D341Med (cell line): ENCODE measurements at regions not wholly inside any gene's neighbourhood (a gene's known extent, or its start where the extent isn't known, plus 50 kb on each side); places are given as distances from the start of the nearest gene placed in this dataset.
"Not testable (repeated sequence)": the region's sequence is repeated elsewhere in the genome, so short reads cannot be mapped to it uniquely, and the experiment has no call there.

Experiments
- DNase-seq: peaks from one replicate; pipeline ENCODE4 v3.0.0; 2012; ENCODE audit warnings: low spot score

- DNase-seq, result not testable (repeated sequence)
Observed at GRCh38 chr1:120278259-120278610, 101.9 kb upstream of the SEC22B start.

DNA sequence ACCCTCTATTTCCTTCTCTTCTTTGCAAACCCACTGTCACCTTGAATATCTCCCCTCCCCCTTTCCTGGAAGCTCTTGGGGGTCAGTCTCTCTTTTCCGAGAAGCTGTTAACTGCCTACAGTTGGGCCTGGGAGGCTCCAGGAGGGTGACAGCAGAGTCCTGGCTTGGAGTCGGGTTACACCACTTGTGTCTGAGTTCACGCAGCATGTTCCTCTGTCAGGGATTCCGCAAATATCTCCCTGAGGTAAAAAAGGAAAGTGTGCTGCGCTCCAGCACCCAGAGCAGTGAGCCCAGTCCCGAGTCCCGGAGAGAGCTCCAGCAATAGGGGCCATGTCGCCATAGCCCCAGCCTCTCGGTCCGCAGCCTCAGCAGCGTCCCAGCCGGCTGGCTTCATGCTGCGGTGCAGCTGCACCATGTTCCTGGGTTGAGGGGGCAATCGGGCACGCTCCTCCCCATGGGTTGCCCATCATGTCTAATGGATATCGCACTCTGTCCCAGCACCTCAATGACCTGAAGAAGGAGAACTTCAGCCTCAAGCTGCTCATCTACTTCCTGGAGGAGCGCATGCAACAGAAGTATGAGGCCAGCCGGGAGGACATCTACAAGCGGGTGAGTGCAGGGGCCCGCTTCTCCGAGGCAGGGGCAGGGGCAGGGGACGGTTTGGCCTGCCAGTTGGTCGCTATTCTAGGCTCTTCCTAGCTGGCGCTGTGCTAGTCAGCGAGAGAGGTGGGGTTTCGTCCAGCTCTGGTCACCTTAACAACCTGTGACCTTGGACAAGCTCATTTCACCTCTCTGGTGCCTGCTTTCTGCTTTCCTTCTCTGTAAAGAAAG lies 101.3 kb upstream of the SEC22B start:
- not testable (repeated sequence) for DNase-seq

DNA sequence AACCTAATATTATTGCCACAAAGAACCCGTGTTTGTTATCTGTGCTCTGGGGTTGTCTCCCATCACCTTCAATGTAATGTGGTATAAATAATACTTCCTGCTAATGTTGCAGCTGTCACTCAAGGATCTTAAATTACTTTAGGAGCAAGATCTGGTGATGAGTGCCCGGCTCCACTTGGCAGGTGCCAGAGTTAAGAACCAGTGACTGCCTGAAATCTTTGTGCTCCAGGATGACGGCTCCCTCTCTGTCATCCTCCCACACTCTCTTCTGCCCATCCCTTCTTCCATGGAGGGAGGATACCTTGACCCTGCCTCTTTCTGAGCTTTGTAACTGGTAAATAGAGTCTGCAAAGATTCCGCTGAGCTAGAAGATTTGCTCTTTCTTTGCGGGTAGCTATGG lies 100.4 kb upstream of the SEC22B start:
- DNase-seq, result not testable (repeated sequence)

DNA sequence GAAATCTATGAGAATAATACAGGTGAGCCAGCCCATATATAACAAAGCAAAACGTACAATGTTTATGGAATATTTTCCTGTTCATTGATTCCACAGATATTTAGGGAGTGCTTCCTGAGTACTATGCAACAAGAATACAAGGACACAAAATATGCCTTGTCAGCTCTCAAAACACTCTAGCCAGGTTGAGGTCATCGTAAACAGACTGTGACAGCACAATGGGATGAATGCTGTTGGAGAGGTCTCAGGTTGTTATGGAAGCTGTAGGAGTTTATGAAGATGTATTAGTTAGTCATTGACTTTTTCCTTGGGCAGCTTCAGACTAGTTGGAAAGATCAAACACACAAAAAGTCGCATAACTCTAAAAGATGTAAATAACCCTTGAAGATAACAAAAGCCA lies 98.1 kb upstream of the SEC22B start:
- DNase-seq, result not testable (repeated sequence)

GRCh38 chr1:120273363-120273762 lies 97.0 kb upstream of the SEC22B start:
- DNase-seq, result not testable (repeated sequence)

DNA sequence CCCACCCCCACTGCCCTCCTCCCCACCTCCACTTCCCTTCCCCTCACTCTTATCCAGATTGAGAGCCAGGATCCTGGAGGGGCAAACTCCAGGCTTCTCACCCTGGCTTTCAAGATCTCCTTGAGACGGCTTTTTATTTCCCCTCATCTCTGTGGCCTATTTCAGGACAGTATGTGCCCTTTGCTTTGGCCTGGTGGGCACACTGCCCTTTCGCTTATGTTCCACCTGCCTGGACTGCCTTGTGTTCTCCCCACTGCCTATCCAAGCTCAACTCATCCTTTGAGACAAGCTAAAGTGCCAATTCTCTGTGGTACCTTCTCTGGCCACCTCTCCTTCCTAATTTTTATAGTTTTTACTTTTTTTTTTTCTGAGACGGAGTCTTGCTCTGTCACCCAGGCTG lies 95.9 kb upstream of the SEC22B start:
- DNase-seq, result not testable (repeated sequence)

- not testable (repeated sequence) for DNase-seq
Observed at GRCh38 chr1:120271561-120272221, 95.4 kb upstream of the SEC22B start.

DNA sequence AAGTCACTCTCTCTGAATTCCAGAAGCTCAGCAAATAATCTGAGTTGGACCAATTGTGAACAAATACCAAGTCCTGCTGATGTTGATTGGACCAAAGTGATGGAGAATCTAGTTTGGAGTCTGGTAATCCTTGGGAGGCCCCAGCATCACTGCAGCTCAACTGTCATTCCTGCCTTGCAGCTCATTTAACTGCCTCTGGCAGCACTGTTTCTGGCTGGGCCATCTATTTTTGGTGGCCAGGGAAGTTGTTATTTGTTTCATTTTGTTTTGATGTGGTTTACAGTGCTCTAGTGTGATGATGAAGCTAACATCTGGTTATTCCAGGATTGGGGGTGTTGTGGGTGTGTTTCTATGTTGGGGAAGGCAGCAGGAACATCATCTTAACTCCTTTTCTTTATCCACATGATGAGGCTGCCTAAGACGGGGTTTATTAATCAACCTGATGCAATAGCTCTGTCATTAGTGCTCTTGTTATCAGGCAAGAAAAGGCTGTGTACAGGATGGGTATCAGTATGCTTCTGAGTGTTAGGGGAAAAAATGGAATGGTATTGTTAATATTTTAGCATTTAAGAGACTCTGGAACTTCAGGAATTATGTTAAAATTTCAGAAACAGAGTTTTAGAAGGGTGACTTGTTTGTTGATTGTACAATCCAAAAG lies 91.7 kb upstream of the SEC22B start:
- DNase-seq, result not testable (repeated sequence)

DNA sequence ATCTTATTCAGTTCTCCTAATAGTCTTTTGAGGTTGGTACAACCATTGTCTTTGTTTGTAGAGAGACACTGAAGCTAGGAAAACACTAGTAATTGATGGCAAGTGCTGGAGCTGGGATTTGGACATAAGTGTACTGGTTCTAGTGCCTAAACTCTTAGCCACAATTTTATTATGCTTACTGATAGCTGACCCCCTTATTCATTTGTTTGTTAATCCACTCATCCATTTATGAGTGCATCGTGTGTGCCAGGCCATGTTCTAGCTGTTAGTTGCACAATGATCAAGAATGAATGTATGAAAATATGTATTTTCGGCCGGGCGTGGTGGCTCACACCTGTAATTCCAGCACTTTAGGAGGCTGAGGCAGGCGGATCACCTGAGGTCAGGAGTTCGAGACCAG lies 88.2 kb upstream of the SEC22B start:
- DNase-seq, result not testable (repeated sequence)

- DNase-seq, result not testable (repeated sequence)
Observed at GRCh38 chr1:120262791-120263751, 86.8 kb upstream of the SEC22B start.

- not testable (repeated sequence) for DNase-seq
Observed at GRCh38 chr1:120257778-120258105, 81.4 kb upstream of the SEC22B start.

DNA sequence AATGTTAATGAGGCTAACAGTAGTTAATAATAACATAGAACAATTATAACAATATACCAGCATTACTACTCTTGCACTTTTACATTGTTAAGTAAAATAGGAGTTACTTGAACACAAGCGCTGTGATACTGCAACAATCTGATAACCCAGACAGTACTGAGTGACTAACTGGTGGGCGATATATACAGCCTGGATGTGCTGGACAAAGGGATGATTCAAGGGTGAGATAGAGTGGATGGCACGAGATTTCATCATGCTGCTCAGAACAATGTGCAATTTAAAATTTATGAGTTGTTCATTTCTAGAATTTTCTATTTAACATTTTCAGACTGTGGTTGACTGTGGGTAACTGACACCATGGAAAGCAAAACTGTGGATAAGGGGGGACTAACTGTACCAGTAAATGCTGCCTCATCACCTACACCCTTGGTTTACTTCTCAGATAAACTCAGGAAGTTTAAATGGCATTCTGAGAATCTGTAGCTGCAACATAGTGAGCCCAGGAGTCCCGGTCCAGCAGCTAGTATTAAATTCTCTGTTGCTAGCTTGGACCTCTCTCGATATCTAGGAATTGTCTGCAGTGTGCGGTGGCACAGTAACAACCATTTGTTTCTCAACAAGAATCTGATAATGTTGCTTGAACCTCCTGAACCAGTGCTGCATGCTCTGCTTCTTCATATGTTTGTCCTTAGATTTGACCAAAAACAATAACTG lies 80.9 kb upstream of the SEC22B start:
- DNase-seq, result not testable (repeated sequence)

DNA sequence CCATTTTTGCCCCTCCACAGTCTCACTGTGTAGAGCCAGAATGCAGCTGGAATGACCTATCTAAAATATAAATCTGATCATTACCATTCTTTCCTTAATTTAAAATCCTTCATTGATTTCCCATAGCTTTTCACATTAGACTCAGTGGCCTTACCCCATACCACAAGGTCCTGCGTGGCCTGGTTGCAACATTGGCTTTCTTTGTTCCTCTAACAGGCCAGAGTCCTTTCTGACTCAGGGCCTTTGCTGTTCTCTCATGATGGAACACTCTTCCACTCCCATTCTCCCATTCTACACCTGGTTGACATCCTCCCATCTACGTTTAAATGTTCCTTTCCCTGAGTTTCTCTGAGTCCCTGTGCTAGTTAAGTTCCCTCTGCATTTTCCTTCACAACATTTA lies 74.4 kb upstream of the SEC22B start:
- not testable (repeated sequence) for DNase-seq

DNA sequence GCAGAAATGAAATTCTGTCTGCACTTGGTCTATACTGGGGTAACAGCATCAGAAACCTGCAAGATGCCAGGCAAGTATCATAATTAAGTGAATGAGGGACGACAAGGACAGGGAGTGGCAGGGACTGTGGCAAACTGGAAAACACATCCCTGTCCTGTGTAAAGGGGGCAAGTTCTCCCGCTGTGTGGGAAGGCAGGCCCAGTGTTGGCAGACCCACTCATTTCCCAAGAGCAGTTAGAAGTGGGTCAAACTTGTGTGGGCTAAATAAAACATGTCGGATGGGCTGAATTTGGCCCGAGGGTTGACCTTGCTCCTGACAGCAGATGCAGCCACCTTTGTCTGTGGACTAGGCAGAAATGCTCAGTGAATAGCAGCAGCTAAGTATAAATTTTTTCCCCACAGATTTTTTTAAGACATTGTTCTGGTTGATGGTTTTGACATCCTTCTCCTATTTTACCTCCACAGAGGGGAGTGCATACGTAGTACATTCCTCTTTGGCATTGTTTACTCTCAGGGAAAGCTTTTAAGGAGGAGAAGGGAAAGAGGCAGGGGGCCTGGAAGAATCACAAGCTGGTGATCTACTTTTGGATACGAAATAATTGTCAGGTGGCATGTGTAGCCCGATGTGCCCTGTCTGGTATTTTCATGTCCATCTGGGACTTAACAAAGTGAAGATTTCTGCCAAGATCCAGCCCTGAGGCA lies 72.6 kb upstream of the SEC22B start:
- not testable (repeated sequence) for DNase-seq

- DNase-seq, result not testable (repeated sequence)
Observed at GRCh38 chr1:120248203-120248602, 71.9 kb upstream of the SEC22B start.

- DNase-seq, result not testable (repeated sequence)
Observed at GRCh38 chr1:120243867-120244266, 67.5 kb upstream of the SEC22B start.

GRCh38 chr1:120242582-120242981 lies 66.3 kb upstream of the SEC22B start:
- DNase-seq, result not testable (repeated sequence)

DNA sequence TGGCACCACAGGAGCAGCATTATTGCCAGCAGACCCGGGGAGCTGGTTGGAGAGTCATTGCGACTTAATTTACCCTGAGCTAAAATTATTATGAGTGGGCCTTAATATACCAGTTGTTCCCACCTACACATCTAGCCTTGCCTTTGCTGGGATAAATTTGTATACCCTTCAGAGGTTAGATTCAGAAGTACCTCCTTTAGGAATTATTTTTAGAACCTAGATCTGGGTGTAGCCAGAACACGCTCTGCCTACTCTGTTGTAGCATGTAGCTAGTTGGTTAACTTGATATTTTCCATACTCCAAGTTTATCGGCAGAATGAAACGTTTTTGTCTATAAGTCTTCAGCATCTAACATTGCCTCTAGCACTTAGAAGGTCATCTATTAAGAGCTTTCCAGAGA lies 65.5 kb upstream of the SEC22B start:
- DNase-seq, result not testable (repeated sequence)

DNA sequence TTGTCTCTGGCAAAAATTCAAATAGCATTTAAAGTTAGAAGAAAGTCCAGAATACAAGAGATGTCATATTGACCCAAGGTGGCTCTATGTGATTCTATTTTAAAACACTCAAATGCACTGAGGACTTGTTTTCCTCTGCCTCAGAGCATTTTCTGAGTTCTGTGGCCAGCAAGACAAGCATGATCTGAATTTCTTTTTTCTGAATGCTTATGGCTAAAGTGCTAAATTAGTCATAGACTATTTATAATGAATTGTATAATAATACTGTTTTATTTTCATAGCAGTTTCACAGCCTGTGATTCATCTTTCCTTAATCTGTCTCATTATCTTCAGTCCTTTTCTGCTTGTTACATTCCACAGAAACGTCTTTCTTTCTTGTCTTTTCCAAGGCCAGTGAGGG lies 63.9 kb upstream of the SEC22B start:
- not testable (repeated sequence) for DNase-seq

GRCh38 chr1:120239351-120239750 lies 63.0 kb upstream of the SEC22B start:
- DNase-seq, result not testable (repeated sequence)
